Astrocyte (in vitro differentiated cells and primary cell): ENCODE measurements at regions not wholly inside any gene's neighbourhood (a gene's known extent, or its start where the extent isn't known, plus 50 kb on each side); places are given as distances from the start of the nearest gene placed in this dataset.

Experiments used
- CTCF ChIP-seq: IDR thresholded peaks from 2 replicates; pipeline ENCODE4 v1.5.1; 2011; ENCODE audit warnings: low read depth, mild to moderate bottlenecking, inconsistent platforms, low read length, moderate library complexity; ENCODE audit not compliant: insufficient read depth
- EZH2 ChIP-seq: IDR thresholded peaks from 2 replicates; pipeline ENCODE4 v1.6.1; 2012; ENCODE audit warnings: mild to moderate bottlenecking, low read length, inconsistent platforms; ENCODE audit not compliant: insufficient read depth

- TF ChIP-seq CTCF (no peak), EZH2 (no peak)
Measured at GRCh38 chr4:144595681-144596080, 50.3 kb upstream of the HHIP start.
